MM.1S (cell line): ENCODE measurements at regions not wholly inside any gene's neighbourhood (a gene's known extent, or its start where the extent isn't known, plus 50 kb on each side); places are given as distances from the start of the nearest gene placed in this dataset.

ENCODE experiments used
- DNase-seq: peaks from one replicate; pipeline ENCODE4 v3.0.0-alpha.2; 2015
- H2AFZ ChIP-seq: fragments of 300-600 bp; sonication (generic); 2 replicates; pipeline ENCODE4 v1.6.0; 2016; ENCODE audit warnings: antibody characterized with exemption, low read length
- H3F3A ChIP-seq: fragments of 300-600 bp; sonication (generic); 2 replicates; pipeline ENCODE4 v1.6.1; 2016; ENCODE audit warnings: mild to moderate bottlenecking, antibody characterized with exemption, low read length, moderate library complexity, mixed read lengths; ENCODE audit not compliant: insufficient read depth
- H3K27ac ChIP-seq: fragments of 300-600 bp; sonication (generic); 2 replicates; pipeline ENCODE4 v1.5.1; 2016; ENCODE audit warnings: mild to moderate bottlenecking, low read length
- H3K27me3 ChIP-seq: fragments of 300-600 bp; sonication (generic); replicated peaks from 2 replicates; pipeline ENCODE4 v1.6.0; 2016; ENCODE audit warnings: low read length; ENCODE audit not compliant: insufficient read depth
- H3K36me3 ChIP-seq: fragments of 300-600 bp; sonication (generic); replicated peaks from 2 replicates; pipeline ENCODE4 v1.6.1; 2016; ENCODE audit warnings: mild to moderate bottlenecking, low read length, mixed read lengths; ENCODE audit not compliant: insufficient read depth
- H3K4me1 ChIP-seq: fragments of 300-600 bp; sonication (generic); 2 replicates; pipeline ENCODE4 v1.6.1; 2016; ENCODE audit warnings: low read length, mixed read lengths
- H3K4me2 ChIP-seq: fragments of 300-600 bp; sonication (generic); 2 replicates; pipeline ENCODE4 v1.6.0; 2016; ENCODE audit warnings: low read depth, low read length
- H3K4me3 ChIP-seq: fragments of 300-600 bp; sonication (generic); 2 replicates; pipeline ENCODE4 v1.5.1; 2016; ENCODE audit warnings: low read length, mixed read lengths
- H3K79me2 ChIP-seq: fragments of 300-600 bp; sonication (generic); 2 replicates; pipeline ENCODE4 v1.6.1; 2016; ENCODE audit warnings: mixed run types, low read length, mixed read lengths
- H3K9ac ChIP-seq: fragments of 300-600 bp; sonication (generic); 2 replicates; pipeline ENCODE4 v1.6.1; 2016; ENCODE audit warnings: low read length, mixed read lengths
- H3K9me2 ChIP-seq: fragments of 300-600 bp; sonication (generic); replicated peaks from 2 replicates; pipeline ENCODE4 v1.6.1; 2016; ENCODE audit warnings: mild to moderate bottlenecking, low read length, mixed read lengths; ENCODE audit not compliant: insufficient read depth
- H3K9me3 ChIP-seq: fragments of 300-600 bp; sonication (generic); replicated peaks from 2 replicates; pipeline ENCODE4 v1.6.1; 2016; ENCODE audit warnings: mild to moderate bottlenecking, low read length, mixed read lengths; ENCODE audit not compliant: insufficient read depth
- H4K20me1 ChIP-seq: fragments of 300-600 bp; sonication (generic); 2 replicates; pipeline ENCODE4 v1.6.1; 2016; ENCODE audit warnings: mild to moderate bottlenecking, low read length, moderate library complexity, mixed read lengths; ENCODE audit not compliant: insufficient read depth
- CTCF ChIP-seq: fragments of 300-600 bp; sonication (generic); IDR thresholded peaks from 2 replicates; pipeline ENCODE4 v1.5.1; 2016; ENCODE audit warnings: antibody characterized with exemption, low read length, mixed read lengths
- EZH2 ChIP-seq: fragments of 300-600 bp; sonication (generic); optimal IDR thresholded peaks from 2 replicates; pipeline ENCODE3; 2017; ENCODE audit warnings: low read depth, mild to moderate bottlenecking, antibody characterized with exemption, low read length, mixed read lengths
- EZH2phosphoT487 ChIP-seq: fragments of 300-600 bp; sonication (generic); IDR thresholded peaks from 2 replicates; pipeline ENCODE4 v1.6.1; 2018; ENCODE audit warnings: antibody characterized with exemption, low read length

DNA sequence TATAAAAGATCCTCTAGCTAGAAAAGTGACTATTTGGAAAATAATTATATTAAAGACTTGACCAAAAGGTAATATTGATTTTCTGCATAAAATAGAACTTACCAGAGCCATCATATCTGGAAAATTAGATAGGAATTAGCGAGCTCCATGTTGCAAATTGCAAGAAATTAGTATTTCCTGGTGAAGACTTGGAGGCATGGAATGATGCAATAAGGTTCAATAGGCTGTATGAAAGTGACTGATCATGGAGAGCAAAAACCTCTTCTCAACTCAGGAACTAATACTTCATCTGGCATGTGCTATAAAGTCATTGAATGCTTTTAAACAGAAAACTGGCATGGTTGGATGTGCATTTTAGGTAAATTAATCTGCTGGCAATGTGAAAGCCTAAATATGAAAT, 66.3 kb upstream of the UFM1 start:
- DNase-seq, result no peak
- H3K4me3 ChIP-seq, result no peak overlapping the region
- H3K27ac ChIP-seq, result no peak overlapping the region
- no peaks in the 10 kb centered on the region for H3K79me2 ChIP-seq
- H3K9me3 ChIP-seq, result no peaks in the 10 kb centered on the region
- H3K9me2 ChIP-seq, result no peaks in the 10 kb centered on the region
- H3F3A ChIP-seq, result no peaks in the 10 kb centered on the region
- no peak overlapping the region for H2AFZ ChIP-seq
- H3K27me3 ChIP-seq, result no peaks in the 10 kb centered on the region
- no peak overlapping the region for H3K4me2 ChIP-seq
- H3K36me3 ChIP-seq, result no peaks in the 10 kb centered on the region
- no peaks in the 10 kb centered on the region for H3K4me1 ChIP-seq
- H4K20me1 ChIP-seq, result no peaks in the 10 kb centered on the region
- TF ChIP-seq EZH2phosphoT487, result no peak
- no peak for TF ChIP-seq CTCF
- TF ChIP-seq EZH2, result no peak
- H3K9ac ChIP-seq, result no peak overlapping the region

DNA sequence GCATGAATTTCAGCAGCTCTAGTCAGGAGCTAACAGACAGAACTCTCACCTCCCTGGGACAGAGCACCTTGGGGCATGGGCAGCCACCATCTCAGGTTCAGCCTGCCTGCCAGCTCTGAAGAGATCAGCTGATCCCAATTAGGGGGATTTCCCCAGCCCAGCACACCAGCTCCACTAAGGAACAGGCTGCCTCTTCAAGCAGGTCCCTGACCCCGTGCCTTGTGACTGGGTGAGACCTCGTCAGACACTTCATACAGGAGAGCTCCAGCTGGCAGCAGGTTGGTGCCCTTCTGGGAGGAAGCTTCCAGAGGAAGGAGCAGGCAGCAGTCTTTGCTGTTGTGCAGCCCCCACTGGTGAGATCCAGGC, 84.5 kb upstream of the UFM1 start:
- no peaks in the 10 kb centered on the region for H3F3A ChIP-seq
- DNase-seq, result no peak
- no peak overlapping the region for H3K27ac ChIP-seq
- H3K27me3 ChIP-seq, result no peaks in the 10 kb centered on the region
- TF ChIP-seq EZH2 (no peak), CTCF (no peak), EZH2phosphoT487 (no peak)
- H2AFZ ChIP-seq, result no peak overlapping the region
- no peaks in the 10 kb centered on the region for H3K79me2 ChIP-seq
- no peaks in the 10 kb centered on the region for H4K20me1 ChIP-seq
- H3K9me2 ChIP-seq, result no peaks in the 10 kb centered on the region
- no peak overlapping the region for H3K4me3 ChIP-seq
- H3K4me1 ChIP-seq, result no peaks in the 10 kb centered on the region
- H3K9ac ChIP-seq, result no peak overlapping the region
- H3K9me3 ChIP-seq, result no peaks in the 10 kb centered on the region
- H3K4me2 ChIP-seq, result no peak overlapping the region
- no peaks in the 10 kb centered on the region for H3K36me3 ChIP-seq

GRCh38 chr13:38264363-38265131, 85.1 kb upstream of the UFM1 start:
- Histone ChIP-seq H3K9me2 (no peaks in the 10 kb centered on the region), H4K20me1 (no peaks in the 10 kb centered on the region), H3K9me3 (no peaks in the 10 kb centered on the region), H3F3A (no peaks in the 10 kb centered on the region), H3K27ac (no peak overlapping the region), H3K79me2 (no peaks in the 10 kb centered on the region), H3K4me2 (no peak overlapping the region), H3K4me3 (no peak overlapping the region), H3K27me3 (no peaks in the 10 kb centered on the region), H3K36me3 (no peaks in the 10 kb centered on the region), H3K9ac (no peak overlapping the region), H3K4me1 (no peaks in the 10 kb centered on the region), H2AFZ (no peak overlapping the region)
- DNase-seq, result no peak
- TF ChIP-seq CTCF, result no peak
- no peak for TF ChIP-seq EZH2
- no peak for TF ChIP-seq EZH2phosphoT487
